OCI-LY1 (cell line): ENCODE measurements at regions not wholly inside any gene's neighbourhood (a gene's known extent, or its start where the extent isn't known, plus 50 kb on each side); places are given as distances from the start of the nearest gene placed in this dataset.

Source experiments
- H2AFZ ChIP-seq: fragments of 200-600 bp; sonication (generic), shearing (Covaris generic); 2 replicates; pipeline ENCODE4 v1.6.0; 2014; ENCODE audit warnings: antibody characterized with exemption, mild to moderate bottlenecking, low read length
- H3F3A ChIP-seq: fragments of 200-600 bp; sonication (generic), shearing (Covaris generic); 2 replicates; pipeline ENCODE4 v1.6.0; 2014; ENCODE audit warnings: mild to moderate bottlenecking, antibody characterized with exemption, low read length, moderate library complexity; ENCODE audit not compliant: insufficient read depth
- H3K27ac ChIP-seq: fragments of 200-600 bp; sonication (generic); 2 replicates; pipeline ENCODE4 v1.5.1; 2014; ENCODE audit warnings: low read length, mixed run types, mild to moderate bottlenecking, low read depth; ENCODE audit not compliant: poor library complexity, severe bottlenecking
- H3K27me3 ChIP-seq: fragments of 200-600 bp; sonication (generic); 2 replicates; pipeline ENCODE4 v1.6.0; 2014; ENCODE audit warnings: antibody characterized with exemption, mild to moderate bottlenecking, low read length, moderate library complexity; ENCODE audit not compliant: insufficient read depth
- H3K36me3 ChIP-seq: fragments of 200-600 bp; sonication (generic); 2 replicates; pipeline ENCODE4 v1.6.1; 2014; ENCODE audit warnings: mild to moderate bottlenecking, antibody characterized with exemption, low read length, moderate library complexity, mixed read lengths; ENCODE audit not compliant: insufficient read depth
- H3K4me1 ChIP-seq: fragments of 200-600 bp; sonication (generic); 2 replicates; pipeline ENCODE4 v1.5.1; 2014; ENCODE audit warnings: mild to moderate bottlenecking, low read length, moderate library complexity; ENCODE audit not compliant: insufficient read depth, severe bottlenecking
- H3K4me2 ChIP-seq: fragments of 200-600 bp; sonication (generic), shearing (Covaris generic); 2 replicates; pipeline ENCODE4 v1.6.1; 2014; ENCODE audit warnings: low read length
- H3K4me3 ChIP-seq: fragments of 200-600 bp; sonication (generic); 2 replicates; pipeline ENCODE4 v1.5.1; 2014; ENCODE audit warnings: low read length, low read depth, mild to moderate bottlenecking, mixed read lengths; ENCODE audit not compliant: poor library complexity, severe bottlenecking
- H3K79me2 ChIP-seq: fragments of 200-600 bp; shearing (Covaris generic); 2 replicates; pipeline ENCODE4 v1.6.1; 2016; ENCODE audit warnings: mixed run types, low read length, mixed read lengths; ENCODE audit not compliant: insufficient read depth
- H3K9ac ChIP-seq: fragments of 200-600 bp; sonication (generic), shearing (Covaris generic); 2 replicates; pipeline ENCODE4 v1.6.1; 2014; ENCODE audit warnings: mild to moderate bottlenecking, low read length, mixed read lengths
- H3K9me2 ChIP-seq: fragments of 200-600 bp; sonication (generic), shearing (Covaris generic); 2 replicates; pipeline ENCODE4 v1.6.1; 2014; ENCODE audit warnings: low read depth, mild to moderate bottlenecking, low read length, mixed read lengths
- H3K9me3 ChIP-seq: fragments of 200-600 bp; shearing (Covaris generic); 2 replicates; pipeline ENCODE4 v1.6.1; 2014; ENCODE audit warnings: low read length, mixed read lengths
- H4K20me1 ChIP-seq: fragments of 200-600 bp; sonication (generic), shearing (Covaris generic); 2 replicates; pipeline ENCODE4 v1.6.0; 2016; ENCODE audit warnings: mild to moderate bottlenecking, low read length; ENCODE audit not compliant: insufficient read depth
- CTCF ChIP-seq: fragments of 200-600 bp; sonication (generic), shearing (Covaris generic); IDR thresholded peaks from 2 replicates; pipeline ENCODE4 v1.5.1; 2017; ENCODE audit warnings: mild to moderate bottlenecking, antibody characterized with exemption, low read length, moderate library complexity, mixed read lengths
- EZH2 ChIP-seq: fragments of 200-600 bp; sonication (generic), shearing (Covaris generic); IDR thresholded peaks from 2 replicates; pipeline ENCODE4 v1.8.0; 2017; ENCODE audit warnings: borderline replicate concordance, mixed run types, mild to moderate bottlenecking, antibody characterized with exemption, low read length, moderate library complexity, mixed read lengths

GRCh38 chr3:180764481-180764880 is 85.2 kb upstream of the CCDC39 start:
- H3K4me3 ChIP-seq, result no peak overlapping the region
- no peaks in the 10 kb centered on the region for H3K9me2 ChIP-seq
- H3K27ac ChIP-seq, result no peak overlapping the region
- H3K79me2 ChIP-seq, result no peaks in the 10 kb centered on the region
- H4K20me1 ChIP-seq, result no peaks in the 10 kb centered on the region
- H3K9ac ChIP-seq, result no peak overlapping the region
- TF ChIP-seq EZH2, result no peak
- TF ChIP-seq CTCF, result no peak
- H3K9me3 ChIP-seq, result no peaks in the 10 kb centered on the region
- no peak overlapping the region for H3K4me2 ChIP-seq
- H3K27me3 ChIP-seq, result no peaks in the 10 kb centered on the region
- no peak overlapping the region for H2AFZ ChIP-seq
- H3K4me1 ChIP-seq, result no peaks in the 10 kb centered on the region
- H3F3A ChIP-seq, result no peaks in the 10 kb centered on the region
- no peaks in the 10 kb centered on the region for H3K36me3 ChIP-seq

GRCh38 chr3:180770639-180771038 is 91.3 kb upstream of the CCDC39 start:
- no peak overlapping the region for H3K4me2 ChIP-seq
- no peak for TF ChIP-seq CTCF
- TF ChIP-seq EZH2, result no peak
- H3K9me3 ChIP-seq, result no peaks in the 10 kb centered on the region
- no peak overlapping the region for H3K4me3 ChIP-seq
- no peak overlapping the region for H3K27ac ChIP-seq
- no peaks in the 10 kb centered on the region for H3F3A ChIP-seq
- no peak overlapping the region for H2AFZ ChIP-seq
- no peaks in the 10 kb centered on the region for H3K9me2 ChIP-seq
- H3K27me3 ChIP-seq, result no peaks in the 10 kb centered on the region
- no peaks in the 10 kb centered on the region for H3K79me2 ChIP-seq
- H3K4me1 ChIP-seq, result no peaks in the 10 kb centered on the region
- H3K36me3 ChIP-seq, result no peaks in the 10 kb centered on the region
- no peaks in the 10 kb centered on the region for H4K20me1 ChIP-seq
- no peak overlapping the region for H3K9ac ChIP-seq

- Histone ChIP-seq H3K27ac (no peak overlapping the region), H2AFZ (no peak overlapping the region), H3K4me2 (no peak overlapping the region), H3F3A (no peaks in the 10 kb centered on the region), H3K9me2 (no peaks in the 10 kb centered on the region), H3K36me3 (no peaks in the 10 kb centered on the region), H3K9me3 (peaks cover 6% of the 10 kb centered on the region; the same call in 1 of the 2 replicates), H3K9ac (no peak overlapping the region), H3K79me2 (no peaks in the 10 kb centered on the region), H3K27me3 (no peaks in the 10 kb centered on the region), H3K4me1 (no peaks in the 10 kb centered on the region), H4K20me1 (no peaks in the 10 kb centered on the region), H3K4me3 (no peak overlapping the region)
- TF ChIP-seq CTCF (no peak), EZH2 (no peak)
Observed at GRCh38 chr3:180776433-180776832, 97.1 kb upstream of the CCDC39 start.
